PFSK-1 (cell line): ENCODE measurements at regions not wholly inside any gene's neighbourhood (a gene's known extent, or its start where the extent isn't known, plus 50 kb on each side); places are given as distances from the start of the nearest gene placed in this dataset.

Experiments used
- FOXP2 ChIP-seq: optimal IDR thresholded peaks from 2 replicates; pipeline ENCODE3; 2011; ENCODE audit warnings: borderline replicate concordance, control low read depth, inconsistent platforms; ENCODE audit not compliant: insufficient read depth; ENCODE audit errors: extremely low read length, extremely low read depth
- POLR2AphosphoS5 ChIP-seq: IDR thresholded peaks from 2 replicates; pipeline ENCODE4 v1.6.1; 2012; ENCODE audit warnings: low read depth, mild to moderate bottlenecking, control low read depth, low read length, moderate library complexity
- SIN3A ChIP-seq: IDR thresholded peaks from 2 replicates; pipeline ENCODE4 v1.6.1; 2012; ENCODE audit warnings: mild to moderate bottlenecking, low read length, moderate library complexity, borderline replicate concordance; ENCODE audit not compliant: insufficient read depth
- TAF1 ChIP-seq: IDR thresholded peaks from 2 replicates; pipeline ENCODE4 v1.6.1; 2012; ENCODE audit warnings: low read length, control low read depth, borderline replicate concordance; ENCODE audit not compliant: insufficient read depth
- TF ChIP-seq, protein P1 (sequence below), 2 experiments: IDR thresholded peaks; 2 replicates each; pipeline versions ENCODE4 v1.6.1 to v1.8.0; 2011 to 2012; ENCODE audit warnings: low read depth in 2 of 2, low read length in 2 of 2, control low read depth in 1 of 2, inconsistent platforms in 1 of 2, mild to moderate bottlenecking in 1 of 2, moderate library complexity in 1 of 2; ENCODE audit not compliant: insufficient read depth in 1 of 2

DNA sequence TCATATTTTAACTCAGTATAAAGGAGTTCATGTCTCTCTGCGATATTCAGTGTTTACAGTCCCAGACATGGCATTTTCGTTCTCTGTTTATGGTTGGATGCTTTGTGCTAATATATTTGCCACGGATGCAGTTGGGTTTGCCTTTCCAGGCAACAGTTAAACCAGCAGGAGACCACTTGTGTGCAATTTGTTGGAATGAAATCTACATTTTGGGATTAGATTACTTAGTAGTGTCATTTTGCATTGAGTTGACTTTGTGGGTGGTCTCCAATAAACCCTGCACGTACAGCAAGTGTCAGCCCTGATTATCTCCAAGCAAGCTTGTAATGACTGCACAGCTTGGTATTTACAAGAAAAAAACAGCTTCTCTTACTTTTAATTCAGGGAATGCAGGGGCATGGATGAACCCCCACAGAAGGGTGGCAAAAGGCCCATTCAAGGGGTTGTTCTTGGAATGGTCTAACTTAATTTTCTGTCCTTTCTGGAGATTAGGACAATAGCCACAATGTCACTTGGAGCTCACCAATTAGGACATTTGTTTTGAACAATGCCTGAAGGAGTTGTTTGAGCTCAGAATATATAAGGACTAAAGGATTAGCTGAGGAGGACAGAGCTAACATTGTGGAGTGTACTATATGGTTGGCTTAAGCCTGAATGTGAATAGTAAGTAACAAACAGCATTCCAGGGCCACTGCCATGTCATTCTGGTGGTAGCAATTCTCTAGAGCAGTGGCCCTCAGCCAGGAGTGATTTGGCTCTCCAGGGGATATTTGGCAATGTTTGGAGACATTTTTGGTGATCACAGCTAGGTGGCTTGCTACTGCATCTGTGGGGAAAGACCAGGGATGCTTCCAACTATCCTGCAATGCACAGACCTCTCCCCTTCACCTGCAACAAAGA, 121.5 kb downstream of the SLC4A3 start:
- no peak for TF ChIP-seq POLR2AphosphoS5
- TF ChIP-seq, protein P1, sequence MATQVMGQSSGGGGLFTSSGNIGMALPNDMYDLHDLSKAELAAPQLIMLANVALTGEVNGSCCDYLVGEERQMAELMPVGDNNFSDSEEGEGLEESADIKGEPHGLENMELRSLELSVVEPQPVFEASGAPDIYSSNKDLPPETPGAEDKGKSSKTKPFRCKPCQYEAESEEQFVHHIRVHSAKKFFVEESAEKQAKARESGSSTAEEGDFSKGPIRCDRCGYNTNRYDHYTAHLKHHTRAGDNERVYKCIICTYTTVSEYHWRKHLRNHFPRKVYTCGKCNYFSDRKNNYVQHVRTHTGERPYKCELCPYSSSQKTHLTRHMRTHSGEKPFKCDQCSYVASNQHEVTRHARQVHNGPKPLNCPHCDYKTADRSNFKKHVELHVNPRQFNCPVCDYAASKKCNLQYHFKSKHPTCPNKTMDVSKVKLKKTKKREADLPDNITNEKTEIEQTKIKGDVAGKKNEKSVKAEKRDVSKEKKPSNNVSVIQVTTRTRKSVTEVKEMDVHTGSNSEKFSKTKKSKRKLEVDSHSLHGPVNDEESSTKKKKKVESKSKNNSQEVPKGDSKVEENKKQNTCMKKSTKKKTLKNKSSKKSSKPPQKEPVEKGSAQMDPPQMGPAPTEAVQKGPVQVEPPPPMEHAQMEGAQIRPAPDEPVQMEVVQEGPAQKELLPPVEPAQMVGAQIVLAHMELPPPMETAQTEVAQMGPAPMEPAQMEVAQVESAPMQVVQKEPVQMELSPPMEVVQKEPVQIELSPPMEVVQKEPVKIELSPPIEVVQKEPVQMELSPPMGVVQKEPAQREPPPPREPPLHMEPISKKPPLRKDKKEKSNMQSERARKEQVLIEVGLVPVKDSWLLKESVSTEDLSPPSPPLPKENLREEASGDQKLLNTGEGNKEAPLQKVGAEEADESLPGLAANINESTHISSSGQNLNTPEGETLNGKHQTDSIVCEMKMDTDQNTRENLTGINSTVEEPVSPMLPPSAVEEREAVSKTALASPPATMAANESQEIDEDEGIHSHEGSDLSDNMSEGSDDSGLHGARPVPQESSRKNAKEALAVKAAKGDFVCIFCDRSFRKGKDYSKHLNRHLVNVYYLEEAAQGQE (IDR thresholded peaks at IDR 0.05; ENCODE audit: insufficient read depth in 1 of 2, low read depth in 2 of 2, low read length in 2 of 2) = no peak
- TF ChIP-seq SIN3A = no peak
- TF ChIP-seq TAF1 = no peak
- no peak for TF ChIP-seq FOXP2
